HUDEP-2 (cell line): ENCODE measurements at regions not wholly inside any gene's neighbourhood (a gene's known extent, or its start where the extent isn't known, plus 50 kb on each side); places are given as distances from the start of the nearest gene placed in this dataset.
"Not testable (repeated sequence)": the region's sequence is repeated elsewhere in the genome, so short reads cannot be mapped to it uniquely, and the experiment has no call there.

Experiments used
- DNase-seq, 76 experiments: peaks; one replicate each; lab custom pipeline; 2025; ENCODE audit not compliant: unreplicated experiment in 76 of 76; lab: John Stamatoyannopoulos, UW

- DNase-seq, result no peak
Measured at GRCh38 chr10:3968727-3969126, 183.7 kb upstream of the KLF6 start.

GRCh38 chr10:3964516-3964915 is 179.5 kb upstream of the KLF6 start:
- DNase-seq, result no peak

- no peak for DNase-seq
Measured at GRCh38 chr10:3963191-3963673, 178.2 kb upstream of the KLF6 start.

- DNase-seq, result no peak
Measured at GRCh38 chr10:3961082-3961481, 176.1 kb upstream of the KLF6 start.

- no peak for DNase-seq
Measured at GRCh38 chr10:3960496-3960895, 175.5 kb upstream of the KLF6 start.

- DNase-seq, result no peak
Measured at GRCh38 chr10:3959370-3960325, 174.6 kb upstream of the KLF6 start.

- no peak for DNase-seq
Measured at GRCh38 chr10:3958472-3958996, 173.5 kb upstream of the KLF6 start.

GRCh38 chr10:3955955-3956617 is 171.1 kb upstream of the KLF6 start:
- DNase-seq, result no peak

GRCh38 chr10:3955493-3955892 is 170.5 kb upstream of the KLF6 start:
- DNase-seq, result no peak

GRCh38 chr10:3954615-3955014 is 169.6 kb upstream of the KLF6 start:
- DNase-seq, result no peak

GRCh38 chr10:3954007-3954406 is 169.0 kb upstream of the KLF6 start:
- DNase-seq, result not testable (repeated sequence)

GRCh38 chr10:3951993-3952392 is 167.0 kb upstream of the KLF6 start:
- DNase-seq, result no peak

- DNase-seq, result no peak
Measured at GRCh38 chr10:3950676-3951275, 165.8 kb upstream of the KLF6 start.

GRCh38 chr10:3949711-3950110 is 164.7 kb upstream of the KLF6 start:
- DNase-seq, result no peak

GRCh38 chr10:3948843-3949242 is 163.8 kb upstream of the KLF6 start:
- DNase-seq, result peak in 1 of 76 experiments; percentile 29

GRCh38 chr10:3946234-3947229 is 161.5 kb upstream of the KLF6 start:
- no peak for DNase-seq

GRCh38 chr10:3945026-3945425 is 160.0 kb upstream of the KLF6 start:
- no peak for DNase-seq

GRCh38 chr10:3944591-3944990 is 159.6 kb upstream of the KLF6 start:
- DNase-seq, result no peak

GRCh38 chr10:3943695-3944257 is 158.8 kb upstream of the KLF6 start:
- no peak for DNase-seq
